Epithelial cell of proximal tubule (primary cell): ENCODE measurements at regions not wholly inside any gene's neighbourhood (a gene's known extent, or its start where the extent isn't known, plus 50 kb on each side); places are given as distances from the start of the nearest gene placed in this dataset.
A peak's percentile ranks its signal among the peaks of the same experiment; 100 is the strongest.

Experiments
- DNase-seq: peaks from one replicate; pipeline ENCODE4 v3.0.0-alpha.2; 2011; ENCODE audit warnings: low read depth
- H3K4me3 ChIP-seq: 2 replicates; pipeline ENCODE4 v1.5.1; 2011; ENCODE audit warnings: low read depth, mild to moderate bottlenecking, low read length
- TF ChIP-seq, protein P1 (sequence below): conservative IDR thresholded peaks from 2 replicates; pipeline ENCODE4 v1.5.1; 2012; ENCODE audit warnings: low read depth, mild to moderate bottlenecking, low read length

GRCh38 chr14:42229976-42230375 lies 623.3 kb downstream of the LRFN5 start:
- TF ChIP-seq, protein P1, sequence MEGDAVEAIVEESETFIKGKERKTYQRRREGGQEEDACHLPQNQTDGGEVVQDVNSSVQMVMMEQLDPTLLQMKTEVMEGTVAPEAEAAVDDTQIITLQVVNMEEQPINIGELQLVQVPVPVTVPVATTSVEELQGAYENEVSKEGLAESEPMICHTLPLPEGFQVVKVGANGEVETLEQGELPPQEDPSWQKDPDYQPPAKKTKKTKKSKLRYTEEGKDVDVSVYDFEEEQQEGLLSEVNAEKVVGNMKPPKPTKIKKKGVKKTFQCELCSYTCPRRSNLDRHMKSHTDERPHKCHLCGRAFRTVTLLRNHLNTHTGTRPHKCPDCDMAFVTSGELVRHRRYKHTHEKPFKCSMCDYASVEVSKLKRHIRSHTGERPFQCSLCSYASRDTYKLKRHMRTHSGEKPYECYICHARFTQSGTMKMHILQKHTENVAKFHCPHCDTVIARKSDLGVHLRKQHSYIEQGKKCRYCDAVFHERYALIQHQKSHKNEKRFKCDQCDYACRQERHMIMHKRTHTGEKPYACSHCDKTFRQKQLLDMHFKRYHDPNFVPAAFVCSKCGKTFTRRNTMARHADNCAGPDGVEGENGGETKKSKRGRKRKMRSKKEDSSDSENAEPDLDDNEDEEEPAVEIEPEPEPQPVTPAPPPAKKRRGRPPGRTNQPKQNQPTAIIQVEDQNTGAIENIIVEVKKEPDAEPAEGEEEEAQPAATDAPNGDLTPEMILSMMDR: no peak
- DNase-seq: no peak
- H3K4me3 ChIP-seq: no peak overlapping the region

GRCh38 chr14:42229294-42229693 lies 622.6 kb downstream of the LRFN5 start:
- no peak for DNase-seq
- TF ChIP-seq, protein P1: no peak
- no peak overlapping the region for H3K4me3 ChIP-seq

- no peak overlapping the region for H3K4me3 ChIP-seq
- TF ChIP-seq, protein P1: no peak
- no peak for DNase-seq
Measured at GRCh38 chr14:42228611-42229010, 621.9 kb downstream of the LRFN5 start.

- no peak overlapping the region for H3K4me3 ChIP-seq
- DNase-seq: no peak
- TF ChIP-seq, protein P1: peak; percentile 93
Measured at GRCh38 chr14:42224053-42224888, 617.6 kb downstream of the LRFN5 start.

GRCh38 chr14:42222924-42223471 lies 616.3 kb downstream of the LRFN5 start:
- TF ChIP-seq, protein P1: no peak
- H3K4me3 ChIP-seq: no peak overlapping the region
- peak; percentile 47 for DNase-seq

DNA sequence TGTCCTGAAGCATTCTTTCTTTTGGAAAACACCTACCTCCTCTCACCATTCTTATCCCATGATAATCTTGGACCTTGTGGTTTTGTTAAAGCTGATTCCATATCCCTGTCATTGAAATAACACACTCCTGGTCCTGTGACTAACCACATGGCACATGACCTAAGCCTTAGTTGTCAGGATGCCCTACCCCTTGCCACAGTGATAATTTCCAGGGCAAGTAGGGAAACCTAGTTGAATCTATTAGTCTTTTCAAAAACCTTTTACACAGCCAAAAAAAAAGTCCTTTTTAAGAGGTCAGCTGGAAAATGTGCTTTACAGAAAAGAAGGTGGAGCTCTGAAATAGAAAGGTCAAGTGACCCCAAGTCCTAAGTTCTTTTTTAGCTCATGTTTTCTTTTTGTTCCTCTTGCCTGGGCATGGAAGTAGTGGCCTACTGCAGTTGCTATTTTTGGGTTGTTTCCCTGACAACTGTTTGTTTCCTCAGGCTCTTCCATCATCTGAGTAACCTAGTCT lies 608.4 kb downstream of the LRFN5 start:
- TF ChIP-seq, protein P1: no peak
- no peak overlapping the region for H3K4me3 ChIP-seq
- peak; percentile 90 for DNase-seq

DNA sequence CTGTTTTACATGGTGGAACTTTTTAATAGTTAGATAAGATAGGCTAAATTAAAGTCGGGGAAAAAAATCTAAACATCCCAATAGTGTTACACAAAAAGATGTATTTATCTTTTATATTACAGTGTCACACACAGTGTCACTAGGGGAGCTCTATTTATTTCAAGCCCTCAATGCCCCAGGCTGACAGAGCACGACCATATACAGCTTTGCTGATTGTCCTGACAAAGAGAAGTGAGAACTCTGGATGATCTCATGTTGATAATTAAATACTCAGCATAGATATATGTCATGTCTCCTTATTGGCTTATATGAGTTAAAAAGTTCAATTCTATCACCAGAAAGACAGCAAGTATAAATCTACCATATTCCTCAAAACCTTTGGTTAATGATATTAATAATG lies 594.3 kb downstream of the LRFN5 start:
- DNase-seq: no peak
- TF ChIP-seq, protein P1: no peak
- H3K4me3 ChIP-seq: no peak overlapping the region
